ENCODE measurements at regions not wholly inside any gene's neighbourhood (a gene's known extent, or its start where the extent isn't known, plus 50 kb on each side); places are given as distances from the start of the nearest gene placed in this dataset.

DNA sequence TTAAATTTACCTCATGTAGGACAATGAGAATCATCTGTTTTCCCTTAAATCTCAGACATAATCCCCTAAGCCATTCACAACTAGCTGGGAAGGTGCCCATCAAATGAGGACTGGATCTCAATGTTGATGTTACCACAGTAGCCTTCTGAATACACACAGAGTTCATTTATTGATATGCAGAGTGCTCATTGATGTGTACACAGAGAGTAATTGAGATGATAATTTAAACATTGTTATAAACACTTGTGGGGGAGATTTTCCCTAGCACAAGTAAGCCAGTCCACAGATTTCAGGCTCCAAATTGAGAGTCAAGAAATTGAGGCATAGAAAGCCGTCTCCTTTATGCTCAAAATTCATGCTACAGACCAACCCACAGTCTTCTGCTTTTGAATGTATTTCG, 273.4 kb upstream of the TRPC5 start:
- TF ChIP-seq, protein P1, sequence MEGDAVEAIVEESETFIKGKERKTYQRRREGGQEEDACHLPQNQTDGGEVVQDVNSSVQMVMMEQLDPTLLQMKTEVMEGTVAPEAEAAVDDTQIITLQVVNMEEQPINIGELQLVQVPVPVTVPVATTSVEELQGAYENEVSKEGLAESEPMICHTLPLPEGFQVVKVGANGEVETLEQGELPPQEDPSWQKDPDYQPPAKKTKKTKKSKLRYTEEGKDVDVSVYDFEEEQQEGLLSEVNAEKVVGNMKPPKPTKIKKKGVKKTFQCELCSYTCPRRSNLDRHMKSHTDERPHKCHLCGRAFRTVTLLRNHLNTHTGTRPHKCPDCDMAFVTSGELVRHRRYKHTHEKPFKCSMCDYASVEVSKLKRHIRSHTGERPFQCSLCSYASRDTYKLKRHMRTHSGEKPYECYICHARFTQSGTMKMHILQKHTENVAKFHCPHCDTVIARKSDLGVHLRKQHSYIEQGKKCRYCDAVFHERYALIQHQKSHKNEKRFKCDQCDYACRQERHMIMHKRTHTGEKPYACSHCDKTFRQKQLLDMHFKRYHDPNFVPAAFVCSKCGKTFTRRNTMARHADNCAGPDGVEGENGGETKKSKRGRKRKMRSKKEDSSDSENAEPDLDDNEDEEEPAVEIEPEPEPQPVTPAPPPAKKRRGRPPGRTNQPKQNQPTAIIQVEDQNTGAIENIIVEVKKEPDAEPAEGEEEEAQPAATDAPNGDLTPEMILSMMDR (IDR thresholded peaks at IDR 0.05), result no peak

DNA sequence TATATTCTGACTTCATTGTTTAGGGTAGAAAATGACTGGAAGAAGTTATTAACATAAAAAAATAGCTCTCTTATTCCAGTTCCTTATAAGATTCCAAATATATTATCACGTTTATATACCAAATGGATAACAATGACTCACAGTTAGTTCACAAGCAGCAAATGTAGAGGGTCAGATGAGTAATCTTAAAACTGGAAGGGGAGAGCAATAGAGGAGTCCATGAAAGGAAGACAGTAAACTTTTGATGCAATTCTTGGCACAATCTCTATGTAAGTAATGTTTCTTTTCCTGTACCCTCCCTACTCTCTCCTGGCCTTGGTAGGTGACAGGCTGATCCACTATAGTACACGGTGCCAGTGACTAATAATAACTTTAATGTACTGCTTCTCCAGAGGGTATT, 259.0 kb upstream of the TRPC5 start:
- TF ChIP-seq, protein P1 (IDR thresholded peaks at IDR 0.05), result no peak

DNA sequence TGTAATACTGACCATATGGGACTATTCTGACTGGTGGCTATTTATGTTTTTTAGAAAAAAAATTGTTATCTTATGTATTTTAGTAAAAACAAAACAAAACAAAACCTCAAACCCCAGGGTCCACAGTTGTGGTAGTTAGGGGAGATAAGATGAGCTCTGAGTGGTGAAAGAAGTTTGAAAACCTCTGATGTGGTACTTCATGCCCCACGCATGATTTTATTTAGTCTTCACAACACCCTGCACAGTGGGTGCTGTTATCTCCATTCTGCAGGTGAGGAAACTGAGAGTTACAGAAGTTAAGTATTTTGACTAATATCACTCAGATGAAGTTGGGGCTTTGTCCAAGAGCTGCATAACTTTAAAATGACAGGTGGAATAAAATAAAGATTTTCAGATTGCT, 230.6 kb upstream of the TRPC5 start:
- TF ChIP-seq, protein P1 (IDR thresholded peaks at IDR 0.05), result no peak

DNA sequence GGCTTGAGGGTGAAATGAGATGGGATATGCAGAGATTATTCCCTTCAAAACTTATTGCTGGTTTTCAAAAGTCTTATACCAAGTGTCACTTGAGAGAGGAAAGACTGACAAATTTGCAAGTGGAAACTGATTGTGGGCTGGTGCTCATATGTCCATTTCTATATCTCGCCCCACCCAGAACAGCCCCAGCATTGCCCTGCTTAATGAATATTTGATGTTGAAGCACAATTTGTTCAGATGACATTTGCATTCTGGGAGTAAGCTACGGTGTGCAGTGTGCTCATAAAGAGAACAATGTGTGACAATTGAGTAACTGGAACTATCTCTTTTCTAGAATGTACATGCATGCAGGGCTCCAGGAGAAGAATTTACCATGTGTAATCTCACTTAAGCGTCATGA, 223.5 kb upstream of the TRPC5 start:
- TF ChIP-seq, protein P1 (IDR thresholded peaks at IDR 0.05), result no peak

DNA sequence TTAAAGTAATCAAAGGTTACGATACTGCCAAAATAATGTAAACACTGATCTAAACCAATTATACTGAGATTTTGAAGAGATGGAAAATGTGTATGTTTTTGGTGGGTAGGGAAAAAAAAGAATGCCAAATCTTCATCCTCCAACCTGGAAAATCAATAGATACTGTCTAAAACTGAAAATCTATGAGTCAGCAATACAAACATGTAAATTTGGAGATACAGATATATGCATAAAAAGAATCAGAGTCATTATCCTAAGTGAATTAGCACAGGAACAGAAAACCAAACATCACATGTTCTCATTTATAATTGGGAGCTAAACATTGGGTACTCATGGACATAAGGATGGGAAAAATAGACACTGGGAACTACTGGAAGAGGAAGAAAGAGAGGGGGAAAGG, 197.4 kb upstream of the TRPC5 start:
- TF ChIP-seq, protein P1 (IDR thresholded peaks at IDR 0.05), result no peak

DNA sequence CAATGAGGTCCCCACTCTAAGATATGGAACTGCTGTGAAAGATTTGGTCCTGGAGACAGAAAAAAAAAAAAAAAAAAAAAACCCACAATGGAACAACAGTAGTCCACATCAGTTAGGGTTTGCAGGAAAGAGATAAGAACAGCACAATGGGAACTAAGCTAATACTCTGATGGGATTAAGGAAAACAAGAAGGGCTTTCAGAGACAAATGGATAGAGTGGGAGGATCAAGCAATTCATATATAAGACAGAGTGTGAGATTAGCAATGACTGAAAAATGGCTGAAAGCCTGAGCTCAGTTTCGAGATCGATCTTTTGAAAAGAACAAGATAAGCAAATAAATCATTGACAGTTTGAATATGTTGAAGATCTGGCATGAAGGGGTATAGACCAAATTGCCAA, 188.4 kb upstream of the TRPC5 start:
- TF ChIP-seq, protein P1 (IDR thresholded peaks at IDR 0.05), result no peak

DNA sequence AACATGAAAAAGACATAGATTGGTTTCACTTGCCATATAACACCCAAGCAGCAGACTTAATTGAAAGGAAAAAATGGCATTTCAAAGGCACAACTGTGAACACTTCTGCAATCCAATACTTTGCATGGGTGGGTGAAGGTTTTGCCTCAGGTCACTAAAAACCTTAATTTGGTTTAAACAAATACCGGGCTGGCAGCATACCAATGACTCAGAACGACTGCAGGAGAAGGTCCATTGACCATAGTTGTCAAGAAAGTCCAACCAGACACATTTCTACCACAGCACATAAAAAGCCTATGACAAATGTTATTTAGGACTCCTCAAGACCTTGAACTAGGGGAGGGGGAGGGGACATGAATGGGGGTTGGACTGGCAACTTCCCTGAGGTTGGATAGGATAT, 183.6 kb upstream of the TRPC5 start:
- TF ChIP-seq, protein P1 (IDR thresholded peaks at IDR 0.05), result no peak

DNA sequence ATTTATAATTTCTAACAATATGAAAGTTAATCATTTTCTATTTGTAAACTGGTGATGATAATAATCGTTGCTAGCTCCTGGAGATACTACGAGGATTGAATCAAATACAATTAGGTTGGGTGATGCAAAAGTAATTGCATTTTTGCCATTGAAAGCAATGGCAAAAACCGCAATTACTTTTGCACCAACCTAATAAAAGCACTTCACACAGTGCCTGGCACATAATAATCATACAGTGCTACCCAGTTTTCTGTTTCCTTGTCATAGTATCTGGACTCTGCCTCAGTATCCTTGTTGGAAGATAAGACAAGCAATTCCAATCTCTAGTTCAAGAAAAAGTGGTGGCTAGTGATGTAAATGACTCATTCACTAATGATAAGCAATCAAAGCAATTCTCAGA, 176.8 kb upstream of the TRPC5 start:
- TF ChIP-seq, protein P1 (IDR thresholded peaks at IDR 0.05), result no peak

Data from LNCAP (cell line).